K562 (cell line): ENCODE measurements at regions not wholly inside any gene's neighbourhood (a gene's known extent, or its start where the extent isn't known, plus 50 kb on each side); places are given as distances from the start of the nearest gene placed in this dataset.

Source experiments
- ATAC-seq: fragments of 200-7000 bp; cut with Tn5 transposase; 3 replicates; pipeline ENCODE4 v1.9.1; 2020; ENCODE audit warnings: moderate library complexity
- BruUV-seq: library from RNA; stranded (reverse); fragments of 400-500 nt; replicated peaks from 2 replicates; lab custom pipeline; 2021; lab: Mats Ljungman, UMichigan
- CTCF ChIA-PET: fragments of 300-600 bp; formaldehyde crosslinking; extraction: SDS; loops from one replicate; lab custom pipeline; 2021; ENCODE audit warnings: low intra/inter-chr PET ratio; lab: Yijun Ruan, JAX
- POLR2A ChIA-PET: fragments of 300-600, 350-650 bp; sonication (Branson Sonifier 250); formaldehyde crosslinking; extraction: SDS; loops from one replicate; lab custom pipeline; 2021; ENCODE audit warnings: antibody characterized with exemption, inconsistent platforms; lab: Yijun Ruan, JAX
- DNase-seq, 4 experiments: peaks; one replicate each; pipeline versions ENCODE4 v3.0.0 to v3.0.0-alpha.2; 2011 to 2018; ENCODE audit warnings: low spot score in 3 of 4, mixed read lengths in 3 of 4; ENCODE audit errors: extremely low read depth in 1 of 4
- FAIRE-seq: peaks from 2 replicates; lab custom pipeline; 2011; peaks lifted over from hg19 to GRCh38; lab: Jason Lieb, UNC
- H2AFZ ChIP-seq: 2 replicates; pipeline ENCODE4 v1.6.0; 2011; ENCODE audit warnings: low read depth, low read length, control low read depth, inconsistent platforms
- H3K27ac ChIP-seq: fragments of 200-600 bp; 3 replicates; pipeline ENCODE4 v1.8.0; 2011; ENCODE audit warnings: low read depth, mild to moderate bottlenecking, control low read depth, inconsistent platforms, low read length, moderate library complexity, mixed read lengths; ENCODE audit errors: extremely low read depth
- H3K27me3 ChIP-seq, 2 experiments: fragments of 300-600 bp in 1 of 2; 2 replicates in 1 of 2; 3 replicates in 1 of 2; pipeline versions ENCODE4 v1.6.0 to v1.8.0; 2011; ENCODE audit warnings: inconsistent platforms in 2 of 2, low read length in 2 of 2, mild to moderate bottlenecking in 1 of 2, mixed read lengths in 1 of 2, moderate library complexity in 1 of 2; ENCODE audit not compliant: control insufficient read depth in 2 of 2, insufficient read depth in 2 of 2
- H3K36me3 ChIP-seq: fragments of 300-600 bp; 3 replicates; pipeline ENCODE4 v1.8.0; 2011; ENCODE audit warnings: mild to moderate bottlenecking, low read length, inconsistent platforms; ENCODE audit not compliant: control insufficient read depth, insufficient read depth
- H3K4me1 ChIP-seq, 2 experiments: fragments of 200-600 bp in 1 of 2; replicated peaks in 1 of 2; 2 replicates in 1 of 2; 3 replicates in 1 of 2; pipeline versions ENCODE4 v1.5.1 to v1.8.0; 2011; ENCODE audit warnings: inconsistent platforms in 2 of 2, low read length in 2 of 2, mild to moderate bottlenecking in 1 of 2, mixed read lengths in 1 of 2, moderate library complexity in 1 of 2; ENCODE audit not compliant: control insufficient read depth in 2 of 2, insufficient read depth in 2 of 2
- H3K4me2 ChIP-seq: 2 replicates; pipeline ENCODE4 v1.6.1; 2011; ENCODE audit warnings: low read length, control low read depth, inconsistent platforms, mixed read lengths; ENCODE audit not compliant: insufficient read depth
- H3K4me3 ChIP-seq: fragments of 200-600 bp; sonication (generic), shearing (Covaris generic); 2 replicates; pipeline ENCODE4 v1.5.1; 2016; ENCODE audit warnings: control low read depth, inconsistent platforms
- H3K79me2 ChIP-seq: fragments of 200-600 bp; 3 replicates; pipeline ENCODE4 v1.8.0; 2011; ENCODE audit warnings: low read length, inconsistent platforms; ENCODE audit not compliant: control insufficient read depth, insufficient read depth
- H3K9ac ChIP-seq, 2 experiments: 2 replicates each; pipeline versions ENCODE4 v1.6.0 to v1.6.1; 2011; ENCODE audit warnings: low read depth in 2 of 2, low read length in 2 of 2, control low read depth in 1 of 2, inconsistent platforms in 1 of 2, mild to moderate bottlenecking in 1 of 2, mixed read lengths in 1 of 2; ENCODE audit not compliant: insufficient read depth in 1 of 2
- H3K9me1 ChIP-seq: one replicate; pipeline ENCODE4 v1.6.0; 2011; ENCODE audit warnings: inconsistent platforms, mild to moderate bottlenecking, low read length, moderate library complexity; ENCODE audit not compliant: control insufficient read depth, insufficient read depth
- H3K9me3 ChIP-seq: replicated peaks from 2 replicates; pipeline ENCODE4 v1.5.1; 2011; ENCODE audit warnings: low read depth, low read length, inconsistent platforms; ENCODE audit not compliant: control insufficient read depth, insufficient read depth
- H4K20me1 ChIP-seq: replicated peaks from 2 replicates; pipeline ENCODE4 v1.6.1; 2011; ENCODE audit warnings: low read length, inconsistent platforms, mixed read lengths; ENCODE audit not compliant: control insufficient read depth, insufficient read depth
- CSDE1 ChIP-seq, 2 experiments: fragments of 450-650 bp; IDR thresholded peaks; 2 replicates each; pipeline ENCODE4 v1.6.1; 2016; ENCODE audit warnings: mild to moderate bottlenecking in 1 of 2
- ESRRA ChIP-seq: fragments of 450-650 bp; IDR thresholded peaks from 2 replicates; pipeline ENCODE4 v1.6.1; 2014; ENCODE audit warnings: low read depth, mild to moderate bottlenecking, moderate library complexity, borderline replicate concordance
- HDAC6 ChIP-seq: IDR thresholded peaks from 2 replicates; pipeline ENCODE4 v1.6.1; 2012; ENCODE audit warnings: low read depth, mild to moderate bottlenecking, control low read depth, inconsistent platforms, low read length, moderate library complexity
- HEY1 ChIP-seq: fragments of 250-450 bp; sonication (Bioruptor Pico); IDR thresholded peaks from 2 replicates; pipeline ENCODE4 v1.5.0; 2020; ENCODE audit warnings: mild to moderate bottlenecking, moderate library complexity, borderline replicate concordance
- IFI16 ChIP-seq: fragments of 250-450 bp; sonication (Bioruptor Pico); IDR thresholded peaks from 2 replicates; pipeline ENCODE4 v2.1.2; 2022; ENCODE audit warnings: mild to moderate bottlenecking, inconsistent platforms
- MTA2 ChIP-seq: fragments of 450-650 bp; IDR thresholded peaks from 2 replicates; pipeline ENCODE4 v1.6.1; 2016; ENCODE audit warnings: low read depth
- MYBL2 ChIP-seq, 2 experiments: fragments of 450-650 bp in 1 of 2; sonication (generic) in 1 of 2; formaldehyde crosslinking in 1 of 2; IDR thresholded peaks; 2 replicates each; pipeline versions ENCODE4 v1.6.1 to v1.8.1; 2017 to 2022; ENCODE audit warnings: borderline replicate concordance in 1 of 2, inconsistent platforms in 1 of 2, low read depth in 1 of 2, mild to moderate bottlenecking in 1 of 2, missing genetic modification reagents in 1 of 2, moderate library complexity in 1 of 2
- NCOA1 ChIP-seq: fragments of 450-650 bp; IDR thresholded peaks from 2 replicates; pipeline ENCODE4 v1.6.1; 2016; ENCODE audit warnings: low read depth
- NR2C2 ChIP-seq, 2 experiments: fragments of 200-800 bp in 1 of 2; sonication (Bioruptor generic) in 1 of 2; sonication (generic) in 1 of 2; formaldehyde crosslinking in 1 of 2; IDR thresholded peaks; 2 replicates each; pipeline versions ENCODE4 v1.6.1 to v1.8.0; 2016 to 2022; ENCODE audit warnings: mild to moderate bottlenecking in 1 of 2, missing compliant biosample characterization in 1 of 2, missing genetic modification characterization in 1 of 2, missing genetic modification reagents in 1 of 2
- RAD51 ChIP-seq: fragments of 450-650 bp; IDR thresholded peaks from 2 replicates; pipeline ENCODE4 v1.7.1; 2016; ENCODE audit warnings: low read depth, mild to moderate bottlenecking, borderline replicate concordance
- ZNF140 ChIP-seq: fragments of 250-450 bp; sonication (Bioruptor Pico); IDR thresholded peaks from 2 replicates; pipeline ENCODE4 v1.8.0; 2021; ENCODE audit warnings: moderate library complexity, mild to moderate bottlenecking, inconsistent platforms
- ZNF444 ChIP-seq: fragments of 250-450 bp; sonication (Bioruptor Pico); IDR thresholded peaks from 2 replicates; pipeline ENCODE4 v1.4.0; 2020; ENCODE audit warnings: mild to moderate bottlenecking, moderate library complexity
- WGBS: fragments of 100-300 bp; shearing (Covaris generic); methylation state at CpG from one replicate; pipeline ENCODE4 v1.1.6; 2016; ENCODE audit warnings: low coverage, mixed read lengths; ENCODE audit not compliant: insufficient coverage; ENCODE audit errors: missing lambda C conversion rate; 5-methylcytosine and 5-hydroxymethylcytosine counted together
- in situ Hi-C: fragments of 300-500 bp; cut with MboI; formaldehyde crosslinking; loops from 4 replicates; pipeline ENCODE4 v1.15.0; 2018; ENCODE audit warnings: inconsistent platforms, mixed read lengths
- intact Hi-C: fragments of 100-400 bp; cut with micrococcal nuclease; formaldehyde crosslinking; loops from 2 replicates; pipeline ENCODE4 v1.14.2; 2022
- TF ChIP-seq, protein P1 (sequence below): fragments of 450-650 bp; formaldehyde crosslinking; IDR thresholded peaks from 2 replicates; pipeline ENCODE4 v1.4.0; 2022; ENCODE audit warnings: mild to moderate bottlenecking, moderate library complexity
- TF ChIP-seq, protein P2 (sequence below): fragments of 250-450 bp; sonication (Bioruptor Pico); IDR thresholded peaks from 2 replicates; pipeline ENCODE4 v1.8.0; 2021; ENCODE audit warnings: moderate library complexity, mild to moderate bottlenecking, inconsistent platforms
- TF ChIP-seq, protein P3 (sequence below): fragments of 250-450 bp; sonication (Bioruptor Pico); IDR thresholded peaks from 2 replicates; pipeline ENCODE4 v1.5.0; 2021

DNA sequence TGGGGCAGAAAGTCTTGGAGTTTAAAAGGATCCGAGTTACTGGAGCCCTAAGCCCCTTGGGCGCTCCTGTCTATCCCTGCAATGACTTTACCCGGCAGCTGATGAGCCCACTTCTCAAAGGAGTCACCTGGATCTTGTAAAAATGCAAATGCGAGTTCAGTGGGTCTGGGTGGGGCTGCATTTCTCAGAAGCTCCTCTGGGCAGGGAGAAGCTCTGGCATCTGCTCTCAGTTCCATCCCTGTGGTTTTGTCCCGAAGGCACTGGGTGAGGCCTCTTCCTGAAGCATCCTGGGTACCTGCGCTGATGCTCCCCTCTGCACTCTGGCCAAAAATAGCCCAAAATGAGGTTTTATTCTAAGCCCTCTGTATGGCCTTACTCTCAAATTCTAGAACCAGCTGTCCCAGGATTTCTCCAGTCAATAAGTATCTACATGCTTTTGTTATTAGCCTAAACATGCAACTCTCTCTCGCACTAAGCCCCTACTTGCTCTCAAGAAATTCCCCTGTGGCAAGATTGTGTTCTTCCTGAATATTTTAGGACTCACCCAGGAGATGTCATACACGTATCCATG is 167.8 kb upstream of the APCDD1 start:
- H3K27ac ChIP-seq = no peak overlapping the region
- ChIA-PET CTCF (no interaction called here), POLR2A (interaction anchor here (0.5 kb wide), 1 partner anchor 87 kb away, joined by 3 read pairs; no protein-coding TSS in a partner anchor)
- no TSS peak for BruUV-seq
- no peaks in the 10 kb centered on the region for H3K9me3 ChIP-seq
- TF ChIP-seq ESRRA = no peak
- TF ChIP-seq, protein P1, sequence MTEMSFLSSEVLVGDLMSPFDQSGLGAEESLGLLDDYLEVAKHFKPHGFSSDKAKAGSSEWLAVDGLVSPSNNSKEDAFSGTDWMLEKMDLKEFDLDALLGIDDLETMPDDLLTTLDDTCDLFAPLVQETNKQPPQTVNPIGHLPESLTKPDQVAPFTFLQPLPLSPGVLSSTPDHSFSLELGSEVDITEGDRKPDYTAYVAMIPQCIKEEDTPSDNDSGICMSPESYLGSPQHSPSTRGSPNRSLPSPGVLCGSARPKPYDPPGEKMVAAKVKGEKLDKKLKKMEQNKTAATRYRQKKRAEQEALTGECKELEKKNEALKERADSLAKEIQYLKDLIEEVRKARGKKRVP (CRISPR knock-in tag) = no peak
- TF ChIP-seq MTA2 = no peak
- TF ChIP-seq RAD51 = no peak
- no peak for TF ChIP-seq NCOA1
- TF ChIP-seq HDAC6 = no peak
- TF ChIP-seq, protein P2, sequence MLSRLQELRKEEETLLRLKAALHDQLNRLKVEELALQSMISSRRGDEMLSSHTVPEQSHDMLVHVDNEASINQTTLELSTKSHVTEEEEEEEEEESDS = no peak
- TF ChIP-seq HEY1 (CRISPR knock-in tag) = no peak
- TF ChIP-seq, protein P3, sequence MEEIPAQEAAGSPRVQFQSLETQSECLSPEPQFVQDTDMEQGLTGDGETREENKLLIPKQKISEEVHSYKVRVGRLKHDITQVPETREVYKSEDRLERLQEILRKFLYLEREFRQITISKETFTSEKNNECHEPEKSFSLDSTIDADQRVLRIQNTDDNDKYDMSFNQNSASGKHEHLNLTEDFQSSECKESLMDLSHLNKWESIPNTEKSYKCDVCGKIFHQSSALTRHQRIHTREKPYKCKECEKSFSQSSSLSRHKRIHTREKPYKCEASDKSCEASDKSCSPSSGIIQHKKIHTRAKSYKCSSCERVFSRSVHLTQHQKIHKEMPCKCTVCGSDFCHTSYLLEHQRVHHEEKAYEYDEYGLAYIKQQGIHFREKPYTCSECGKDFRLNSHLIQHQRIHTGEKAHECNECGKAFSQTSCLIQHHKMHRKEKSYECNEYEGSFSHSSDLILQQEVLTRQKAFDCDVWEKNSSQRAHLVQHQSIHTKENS (CRISPR knock-in tag) = no peak
- TF ChIP-seq NR2C2 (CRISPR knock-in tag; IDR thresholded peaks at IDR 0.05) = no peak
- TF ChIP-seq NR2C2 (tag; IDR thresholded peaks at IDR 0.05) = no peak
- no peak for TF ChIP-seq ZNF140 (CRISPR knock-in tag)
- no peak for TF ChIP-seq IFI16 (CRISPR knock-in tag)
- TF ChIP-seq ZNF444 = no peak
- TF ChIP-seq MYBL2 (IDR thresholded peaks at IDR 0.05; ENCODE audit: low read depth) = no peak
- TF ChIP-seq MYBL2 (CRISPR knock-in tag; IDR thresholded peaks at IDR 0.05; ENCODE audit: borderline replicate concordance) = no peak
- no peak for TF ChIP-seq CSDE1 (IDR thresholded peaks at IDR 0.05)
- FAIRE-seq (no peak), DNase-seq (no peak), ATAC-seq (no peak)
- in situ Hi-C loops (no loop called here), intact Hi-C loops (no loop called here)
- no peak overlapping the region for H3K4me3 ChIP-seq
- H3K9ac ChIP-seq = no peak overlapping the region
- H3K79me2 ChIP-seq = no peaks in the 10 kb centered on the region
- no peaks in the 10 kb centered on the region for H3K4me1 ChIP-seq
- no peak overlapping the region for H3K4me2 ChIP-seq
- H2AFZ ChIP-seq = no peak overlapping the region
- no peaks in the 10 kb centered on the region for H4K20me1 ChIP-seq
- H3K9me1 ChIP-seq = no peaks in the 10 kb centered on the region
- peaks cover 6 to 20% of the 10 kb centered on the region in 2 experiments for H3K27me3 ChIP-seq
- WGBS = 1% methylated on average over 8 of the region's 8 CpGs
- no peaks in the 10 kb centered on the region for H3K36me3 ChIP-seq
